H9 (cell line): ENCODE measurements at regions not wholly inside any gene's neighbourhood (a gene's known extent, or its start where the extent isn't known, plus 50 kb on each side); places are given as distances from the start of the nearest gene placed in this dataset.

ENCODE experiments used
- DNase-seq: peaks from one replicate; pipeline ENCODE4 v3.0.0-alpha.2; 2017
- H2AFZ ChIP-seq: one replicate; pipeline ENCODE4 v1.6.1; 2013; ENCODE audit warnings: mild to moderate bottlenecking, low read length, control low read depth, moderate library complexity
- H2AK5ac ChIP-seq: 2 replicates; pipeline ENCODE4 v1.6.1; 2013; ENCODE audit warnings: low read length, control low read depth, mixed read lengths; ENCODE audit not compliant: insufficient read length
- H2BK120ac ChIP-seq: one replicate; pipeline ENCODE4 v1.6.1; 2013; ENCODE audit warnings: low read depth, mild to moderate bottlenecking, low read length, control low read depth, inconsistent platforms; ENCODE audit not compliant: poor library complexity, severe bottlenecking
- H2BK12ac ChIP-seq: 2 replicates; pipeline ENCODE4 v1.6.1; 2013; ENCODE audit warnings: low read length, control low read depth, mixed read lengths, low read depth; ENCODE audit not compliant: insufficient read length
- H2BK15ac ChIP-seq: 2 replicates; pipeline ENCODE4 v1.6.1; 2013; ENCODE audit warnings: low read depth, low read length, control low read depth
- H2BK20ac ChIP-seq: one replicate; pipeline ENCODE4 v1.6.1; 2013; ENCODE audit warnings: low read depth, mild to moderate bottlenecking, low read length, control low read depth, inconsistent platforms; ENCODE audit not compliant: poor library complexity, severe bottlenecking
- H2BK5ac ChIP-seq: 2 replicates; pipeline ENCODE4 v1.6.1; 2013; ENCODE audit warnings: low read length, control low read depth, mixed read lengths; ENCODE audit not compliant: insufficient read length
- H3K14ac ChIP-seq: 2 replicates; pipeline ENCODE4 v1.6.1; 2013; ENCODE audit warnings: low read length, control low read depth; ENCODE audit not compliant: insufficient read depth
- H3K18ac ChIP-seq: 2 replicates; pipeline ENCODE4 v1.6.1; 2013; ENCODE audit warnings: low read depth, mild to moderate bottlenecking, mixed read lengths, low read length, control low read depth; ENCODE audit not compliant: insufficient read length
- H3K23ac ChIP-seq: 2 replicates; pipeline ENCODE4 v1.6.1; 2013; ENCODE audit warnings: low read length, control low read depth, mixed read lengths, low read depth; ENCODE audit not compliant: insufficient read length
- H3K23me2 ChIP-seq: 2 replicates; pipeline ENCODE4 v1.6.1; 2013; ENCODE audit warnings: low read depth, mild to moderate bottlenecking, mixed read lengths, low read length, control low read depth; ENCODE audit not compliant: insufficient read length, poor library complexity, severe bottlenecking
- H3K27ac ChIP-seq: 2 replicates; pipeline ENCODE4 v1.5.1; 2013; ENCODE audit warnings: low read length, control low read depth, mixed read lengths, low read depth; ENCODE audit not compliant: insufficient read length
- H3K27me3 ChIP-seq: 2 replicates; pipeline ENCODE4 v1.6.1; 2013; ENCODE audit warnings: low read length, control low read depth, inconsistent platforms; ENCODE audit not compliant: insufficient read depth
- H3K4ac ChIP-seq: 2 replicates; pipeline ENCODE4 v1.6.1; 2013; ENCODE audit warnings: low read depth, mild to moderate bottlenecking, control low read depth, inconsistent platforms, low read length, moderate library complexity
- H3K4me1 ChIP-seq: 2 replicates; pipeline ENCODE4 v1.6.1; 2013; ENCODE audit warnings: low read length, control low read depth, inconsistent platforms; ENCODE audit not compliant: insufficient read depth
- H3K4me2 ChIP-seq: 2 replicates; pipeline ENCODE4 v1.6.1; 2013; ENCODE audit warnings: low read length, control low read depth, mixed read lengths; ENCODE audit not compliant: insufficient read length, insufficient read depth
- H3K56ac ChIP-seq: 2 replicates; pipeline ENCODE4 v1.6.1; 2013; ENCODE audit warnings: low read depth, mild to moderate bottlenecking, mixed read lengths, low read length, control low read depth; ENCODE audit not compliant: insufficient read length
- H3K79me1 ChIP-seq: 2 replicates; pipeline ENCODE4 v1.6.1; 2013; ENCODE audit warnings: low read depth, mild to moderate bottlenecking, moderate library complexity, low read length, control low read depth, inconsistent platforms; ENCODE audit not compliant: insufficient read depth, poor library complexity, severe bottlenecking
- H3K79me2 ChIP-seq: 2 replicates; pipeline ENCODE4 v1.6.1; 2013; ENCODE audit warnings: low read length, control low read depth, inconsistent platforms; ENCODE audit not compliant: insufficient read depth
- H3K9ac ChIP-seq: 2 replicates; pipeline ENCODE4 v1.6.1; 2013; ENCODE audit warnings: low read length, control low read depth, mixed read lengths; ENCODE audit not compliant: insufficient read length; ENCODE audit errors: extremely low read depth
- H3K9me3 ChIP-seq: one replicate; pipeline ENCODE4 v1.6.1; 2013; ENCODE audit warnings: low read depth, low read length, inconsistent platforms; ENCODE audit not compliant: control insufficient read depth
- H3T11ph ChIP-seq: one replicate; pipeline ENCODE4 v1.6.1; 2013; ENCODE audit warnings: mild to moderate bottlenecking, low read length, control low read depth, inconsistent platforms
- H4K20me1 ChIP-seq: one replicate; pipeline ENCODE4 v1.6.1; 2013; ENCODE audit not compliant: control insufficient read depth, insufficient read length, insufficient read depth
- H4K5ac ChIP-seq: 2 replicates; pipeline ENCODE4 v1.6.1; 2013; ENCODE audit warnings: low read depth, mild to moderate bottlenecking, mixed read lengths, low read length, control low read depth; ENCODE audit not compliant: insufficient read length
- H4K8ac ChIP-seq: replicated peaks from 2 replicates; pipeline ENCODE4 v1.6.1; 2013; ENCODE audit warnings: low read length, control low read depth, mixed read lengths, low read depth; ENCODE audit not compliant: insufficient read length
- H4K91ac ChIP-seq: 2 replicates; pipeline ENCODE4 v1.6.1; 2013; ENCODE audit warnings: low read depth, mild to moderate bottlenecking, moderate library complexity, mixed read lengths, low read length, control low read depth; ENCODE audit not compliant: insufficient read length
- H3K27ac Mint-ChIP-seq, 3 experiments: 2 replicates in 2 of 3; 3 replicates in 1 of 3; pipeline ENCODE4 v1.8.0; 2020 to 2021; ENCODE audit warnings: mixed read lengths in 3 of 3, mild to moderate bottlenecking in 1 of 3, moderate library complexity in 1 of 3
- H3K27me3 Mint-ChIP-seq: 2 replicates; pipeline ENCODE4 v1.8.0; 2021; ENCODE audit warnings: low read depth, mild to moderate bottlenecking, moderate library complexity, mixed read lengths
- H3K36me3 Mint-ChIP-seq, 3 experiments: 2 replicates in 2 of 3; 3 replicates in 1 of 3; pipeline ENCODE4 v1.8.0; 2020 to 2021; ENCODE audit warnings: low read depth in 3 of 3, mixed read lengths in 3 of 3; ENCODE audit not compliant: insufficient read depth in 1 of 3
- H3K4me1 Mint-ChIP-seq, 2 experiments: 2 replicates each; pipeline ENCODE4 v1.8.0; 2020; ENCODE audit warnings: mixed read lengths in 2 of 2
- H3K4me3 Mint-ChIP-seq, 2 experiments: 2 replicates in 1 of 2; 3 replicates in 1 of 2; pipeline ENCODE4 v1.8.0; 2020 to 2021; ENCODE audit warnings: mild to moderate bottlenecking in 2 of 2, mixed read lengths in 2 of 2, moderate library complexity in 1 of 2
- H3K9me3 Mint-ChIP-seq, 2 experiments: 2 replicates in 1 of 2; 3 replicates in 1 of 2; pipeline ENCODE4 v1.8.0; 2020; ENCODE audit warnings: mild to moderate bottlenecking in 2 of 2, mixed read lengths in 2 of 2, moderate library complexity in 1 of 2
- WGBS: extraction: QIAGEN DNeasy Blood & Tissue Kit; methylation state at CpG from one replicate; pipeline ENCODE4 v1.1.7; 2013; ENCODE audit warnings: missing lambda C conversion rate, low lambda C conversion rate, mixed read lengths; ENCODE audit not compliant: insufficient read length; ENCODE audit errors: extremely low coverage; 5-methylcytosine and 5-hydroxymethylcytosine counted together
- TF ChIP-seq, protein P1 (sequence below): fragments of 200-600 bp; sonication (generic); conservative IDR thresholded peaks from 3 replicates; pipeline ENCODE4 v1.8.0; 2021; ENCODE audit warnings: antibody characterized with exemption, mild to moderate bottlenecking

- no peak overlapping the region for H3K14ac ChIP-seq
- no peaks in the 10 kb centered on the region; the same call in 1 of the 2 replicates for H3K27me3 Mint-ChIP-seq
- no peak for DNase-seq
Measured at GRCh38 chr9:109708451-109708945, 71.5 kb upstream of the PALM2AKAP2 start.

More at GRCh38 chr9:109708451-109708945, 71.5 kb upstream of the PALM2AKAP2 start:
- H4K5ac ChIP-seq = no peak overlapping the region
- H3T11ph ChIP-seq = no peak overlapping the region
- H2BK20ac ChIP-seq = no peak overlapping the region
- no peak overlapping the region for H2BK120ac ChIP-seq
- no peak overlapping the region for H3K9ac ChIP-seq
- H4K91ac ChIP-seq = no peak overlapping the region
- H3K79me2 ChIP-seq = no peaks in the 10 kb centered on the region
- Mint-ChIP-seq H3K4me1 (0 out of 4 replicates have a peak, but pooled peaks cover 2% of the 10 kb centered on the region in 2 experiments), H3K36me3 (no peaks in the 10 kb centered on the region; a peak in 1 of 7 replicates), H3K27ac (no peak overlapping the region), H3K4me3 (no peak overlapping the region), H3K9me3 (no peaks in the 10 kb centered on the region)
- H3K4me2 ChIP-seq = no peak overlapping the region
- H3K18ac ChIP-seq = no peak overlapping the region
- H4K20me1 ChIP-seq = no peaks in the 10 kb centered on the region
- no peak overlapping the region for H2BK5ac ChIP-seq
- no peak overlapping the region for H3K27ac ChIP-seq
- H2AFZ ChIP-seq = no peak overlapping the region
- H4K8ac ChIP-seq = no peak overlapping the region
- H2AK5ac ChIP-seq = no peak overlapping the region
- no peaks in the 10 kb centered on the region for H3K79me1 ChIP-seq
- no peak overlapping the region for H2BK12ac ChIP-seq
- WGBS = no CpG with 5 or more reads among the region's 4 CpGs
- no peaks in the 10 kb centered on the region for H3K9me3 ChIP-seq
- no peak overlapping the region for H3K4ac ChIP-seq
- TF ChIP-seq, protein P1, sequence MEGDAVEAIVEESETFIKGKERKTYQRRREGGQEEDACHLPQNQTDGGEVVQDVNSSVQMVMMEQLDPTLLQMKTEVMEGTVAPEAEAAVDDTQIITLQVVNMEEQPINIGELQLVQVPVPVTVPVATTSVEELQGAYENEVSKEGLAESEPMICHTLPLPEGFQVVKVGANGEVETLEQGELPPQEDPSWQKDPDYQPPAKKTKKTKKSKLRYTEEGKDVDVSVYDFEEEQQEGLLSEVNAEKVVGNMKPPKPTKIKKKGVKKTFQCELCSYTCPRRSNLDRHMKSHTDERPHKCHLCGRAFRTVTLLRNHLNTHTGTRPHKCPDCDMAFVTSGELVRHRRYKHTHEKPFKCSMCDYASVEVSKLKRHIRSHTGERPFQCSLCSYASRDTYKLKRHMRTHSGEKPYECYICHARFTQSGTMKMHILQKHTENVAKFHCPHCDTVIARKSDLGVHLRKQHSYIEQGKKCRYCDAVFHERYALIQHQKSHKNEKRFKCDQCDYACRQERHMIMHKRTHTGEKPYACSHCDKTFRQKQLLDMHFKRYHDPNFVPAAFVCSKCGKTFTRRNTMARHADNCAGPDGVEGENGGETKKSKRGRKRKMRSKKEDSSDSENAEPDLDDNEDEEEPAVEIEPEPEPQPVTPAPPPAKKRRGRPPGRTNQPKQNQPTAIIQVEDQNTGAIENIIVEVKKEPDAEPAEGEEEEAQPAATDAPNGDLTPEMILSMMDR = no peak
- no peaks in the 10 kb centered on the region for H3K27me3 ChIP-seq
- H3K4me1 ChIP-seq = no peaks in the 10 kb centered on the region
- H2BK15ac ChIP-seq = no peak overlapping the region
- no peak overlapping the region for H3K56ac ChIP-seq
- no peak overlapping the region for H3K23ac ChIP-seq
- no peaks in the 10 kb centered on the region for H3K23me2 ChIP-seq
